Mesenchymal stem cell (in vitro differentiated cells and primary cell): ENCODE measurements at regions not wholly inside any gene's neighbourhood (a gene's known extent, or its start where the extent isn't known, plus 50 kb on each side); places are given as distances from the start of the nearest gene placed in this dataset.

Source experiments
- DNase-seq: peaks from one replicate; pipeline ENCODE4 v3.0.0-alpha.2; 2013
- H2AFZ ChIP-seq: one replicate; pipeline ENCODE4 v1.6.1; 2013; ENCODE audit warnings: low read depth, mild to moderate bottlenecking, control low read depth, inconsistent platforms, low read length, moderate library complexity
- H2AK5ac ChIP-seq: 2 replicates; pipeline ENCODE4 v1.6.1; 2013; ENCODE audit warnings: low read length, moderate library complexity, mild to moderate bottlenecking, inconsistent platforms; ENCODE audit not compliant: severe bottlenecking
- H2BK120ac ChIP-seq: one replicate; pipeline ENCODE4 v1.6.1; 2013; ENCODE audit warnings: low read depth, mild to moderate bottlenecking, inconsistent platforms, low read length, moderate library complexity
- H2BK12ac ChIP-seq, 2 experiments: one replicate each; pipeline ENCODE4 v1.6.1; 2013; ENCODE audit warnings: inconsistent platforms in 2 of 2, low read length in 2 of 2, mild to moderate bottlenecking in 2 of 2, moderate library complexity in 2 of 2, control low read depth in 1 of 2
- H2BK15ac ChIP-seq: one replicate; pipeline ENCODE4 v1.6.1; 2013; ENCODE audit warnings: mild to moderate bottlenecking, low read depth, inconsistent platforms; ENCODE audit not compliant: poor library complexity, severe bottlenecking
- H2BK5ac ChIP-seq: 2 replicates; pipeline ENCODE4 v1.6.1; 2013; ENCODE audit warnings: low read depth, mild to moderate bottlenecking, low read length, control low read depth, inconsistent platforms; ENCODE audit not compliant: poor library complexity, severe bottlenecking
- H3K14ac ChIP-seq, 2 experiments: one replicate each; pipeline ENCODE4 v1.6.1; 2013; ENCODE audit warnings: inconsistent platforms in 2 of 2, low read length in 2 of 2, control low read depth in 1 of 2, mild to moderate bottlenecking in 1 of 2, moderate library complexity in 1 of 2
- H3K18ac ChIP-seq, 2 experiments: one replicate each; pipeline ENCODE4 v1.6.1; 2013; ENCODE audit warnings: inconsistent platforms in 2 of 2, low read length in 2 of 2, control low read depth in 1 of 2, low read depth in 1 of 2, mild to moderate bottlenecking in 1 of 2
- H3K23ac ChIP-seq, 2 experiments: one replicate each; pipeline ENCODE4 v1.6.1; 2013; ENCODE audit warnings: inconsistent platforms in 2 of 2, low read length in 2 of 2, mild to moderate bottlenecking in 2 of 2, moderate library complexity in 2 of 2, control low read depth in 1 of 2
- H3K27ac ChIP-seq: 2 replicates; pipeline ENCODE4 v1.5.1; 2013; ENCODE audit warnings: mild to moderate bottlenecking, moderate library complexity, low read length, control low read depth, inconsistent platforms; ENCODE audit not compliant: poor library complexity, severe bottlenecking
- H3K27me3 ChIP-seq, 2 experiments: 2 replicates each; pipeline versions ENCODE4 v1.6.1 to v1.7.0; 2013; ENCODE audit warnings: low read length in 2 of 2, mild to moderate bottlenecking in 2 of 2, moderate library complexity in 2 of 2, control low read depth in 1 of 2, inconsistent platforms in 1 of 2; ENCODE audit not compliant: control insufficient read depth in 1 of 2, insufficient read depth in 1 of 2
- H3K36me3 ChIP-seq, 2 experiments: 2 replicates each; pipeline versions ENCODE4 v1.6.1 to v1.7.0; 2013; ENCODE audit warnings: low read length in 2 of 2, control low read depth in 1 of 2, inconsistent platforms in 1 of 2, low read depth in 1 of 2, mild to moderate bottlenecking in 1 of 2; ENCODE audit not compliant: insufficient read depth in 2 of 2, control insufficient read depth in 1 of 2
- H3K4ac ChIP-seq, 2 experiments: one replicate each; pipeline ENCODE4 v1.6.1; 2013; ENCODE audit warnings: inconsistent platforms in 2 of 2, low read length in 2 of 2, mild to moderate bottlenecking in 2 of 2, moderate library complexity in 2 of 2, control low read depth in 1 of 2, low read depth in 1 of 2
- H3K4me1 ChIP-seq: 2 replicates; pipeline ENCODE4 v1.6.1; 2013; ENCODE audit warnings: low read depth, low read length, control low read depth; ENCODE audit not compliant: control insufficient read depth, insufficient read depth
- H3K4me2 ChIP-seq: 2 replicates; pipeline ENCODE4 v1.6.1; 2013; ENCODE audit warnings: low read length, mild to moderate bottlenecking, inconsistent platforms; ENCODE audit not compliant: poor library complexity, severe bottlenecking
- H3K4me3 ChIP-seq, 2 experiments: 2 replicates each; pipeline versions ENCODE4 v1.5.1 to v1.7.0; 2013; ENCODE audit warnings: low read length in 2 of 2, mild to moderate bottlenecking in 2 of 2, control low read depth in 1 of 2, low read depth in 1 of 2; ENCODE audit not compliant: insufficient read depth in 1 of 2
- H3K79me1 ChIP-seq: replicated peaks from 2 replicates; pipeline ENCODE4 v1.6.1; 2013; ENCODE audit warnings: mild to moderate bottlenecking, control low read depth, low read length, inconsistent platforms; ENCODE audit not compliant: poor library complexity, severe bottlenecking
- H3K9ac ChIP-seq: 2 replicates; pipeline ENCODE4 v1.7.0; 2013; ENCODE audit warnings: mild to moderate bottlenecking, low read length, moderate library complexity
- H3K9me3 ChIP-seq: 2 replicates; pipeline ENCODE4 v1.7.0; 2013; ENCODE audit warnings: mild to moderate bottlenecking, low read length; ENCODE audit not compliant: control insufficient read depth
- H4K8ac ChIP-seq: one replicate; pipeline ENCODE4 v1.6.1; 2013; ENCODE audit warnings: inconsistent platforms, mild to moderate bottlenecking, low read length, moderate library complexity
- H4K91ac ChIP-seq: one replicate; pipeline ENCODE4 v1.6.1; 2013; ENCODE audit warnings: mild to moderate bottlenecking, low read length, inconsistent platforms
- WGBS: methylation state at CpG from one replicate; pipeline ENCODE4 v1.1.7; 2013; ENCODE audit warnings: mixed read lengths; 5-methylcytosine and 5-hydroxymethylcytosine counted together

- no peaks in the 10 kb centered on the region for H3K36me3 ChIP-seq
- H2BK120ac ChIP-seq: no peak overlapping the region
- H2BK5ac ChIP-seq: no peak overlapping the region
- peaks cover 8% of the 10 kb centered on the region for H3K4me1 ChIP-seq
- no peak overlapping the region for H2AFZ ChIP-seq
- peaks cover 5% of the 10 kb centered on the region for H3K9me3 ChIP-seq
- no peak overlapping the region for H3K14ac ChIP-seq
- H3K79me1 ChIP-seq: no peaks in the 10 kb centered on the region
- WGBS: 100% methylated on average over 1 of the region's 1 CpG
- no peak overlapping the region for H2BK15ac ChIP-seq
- no peak overlapping the region for H3K4ac ChIP-seq
- no peak overlapping the region for H3K23ac ChIP-seq
- no peak overlapping the region for H2AK5ac ChIP-seq
- no peak overlapping the region for H4K8ac ChIP-seq
- no peak overlapping the region for H3K4me3 ChIP-seq
- H3K27me3 ChIP-seq: no peaks in the 10 kb centered on the region
- H3K18ac ChIP-seq: peak overlapping the region in 1 of 2 experiments; percentile 19
- no peak overlapping the region for H3K27ac ChIP-seq
- no peak overlapping the region for H4K91ac ChIP-seq
- no peak for DNase-seq
- H3K4me2 ChIP-seq: no peak overlapping the region
- no peak overlapping the region for H2BK12ac ChIP-seq
- no peak overlapping the region for H3K9ac ChIP-seq
These were observed 101.1 kb downstream of the HS1BP3 start for GRCh38 chr2:20549691-20550348.

DNA sequence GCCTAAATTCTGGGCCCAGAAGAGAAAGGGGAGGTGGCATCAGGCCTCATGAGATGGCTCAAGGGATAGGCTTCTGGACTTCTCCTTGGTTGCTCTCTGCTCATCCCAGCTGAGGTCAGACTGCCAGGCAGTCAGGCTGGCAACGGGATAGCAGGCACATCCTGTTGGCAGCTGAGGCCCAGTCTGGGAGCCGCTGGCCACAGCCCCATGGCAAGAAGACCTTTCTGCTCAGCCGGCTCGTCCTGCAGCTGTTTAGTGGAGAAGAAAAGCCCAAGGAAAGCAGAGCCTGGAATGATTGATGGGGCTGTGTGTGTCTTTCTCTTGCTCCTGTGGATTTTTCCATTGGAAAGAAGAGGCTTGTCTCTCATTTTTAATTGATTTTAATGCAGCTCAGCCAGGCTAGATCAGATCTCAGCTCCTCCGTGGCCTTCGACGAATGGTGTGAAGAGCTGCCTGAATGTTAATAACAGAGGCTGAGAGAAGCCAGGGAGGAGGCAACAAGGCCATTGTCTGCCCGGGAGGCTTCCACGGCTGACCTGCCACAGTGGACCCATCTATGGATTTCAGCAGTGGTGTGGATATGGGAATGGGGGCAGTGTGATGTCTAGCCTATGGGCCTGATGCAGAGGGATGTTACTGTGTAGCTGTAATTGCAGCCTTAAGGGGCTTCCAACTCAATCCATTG is 99.5 kb downstream of the HS1BP3 start:
- no peak overlapping the region for H3K4me2 ChIP-seq
- no peak overlapping the region for H3K27ac ChIP-seq
- no peak overlapping the region for H3K14ac ChIP-seq
- H3K9me3 ChIP-seq: no peaks in the 10 kb centered on the region
- 70% methylated on average over 9 of the region's 9 CpGs for WGBS
- H3K4me3 ChIP-seq: no peak overlapping the region
- H3K27me3 ChIP-seq: no peaks in the 10 kb centered on the region
- no peak overlapping the region for H2AK5ac ChIP-seq
- H2BK12ac ChIP-seq: peak overlapping the region in 1 of 2 experiments; percentile 22
- no peak overlapping the region for H2BK120ac ChIP-seq
- no peak overlapping the region for H2AFZ ChIP-seq
- H4K91ac ChIP-seq: peak overlapping the region; percentile 27
- no peaks in the 10 kb centered on the region for H3K79me1 ChIP-seq
- peak overlapping the region; percentile 12 for H4K8ac ChIP-seq
- no peak overlapping the region for H2BK5ac ChIP-seq
- H3K9ac ChIP-seq: no peak overlapping the region
- H2BK15ac ChIP-seq: no peak overlapping the region
- peaks cover 8% of the 10 kb centered on the region for H3K4me1 ChIP-seq
- H3K23ac ChIP-seq: no peak overlapping the region
- H3K36me3 ChIP-seq: no peaks in the 10 kb centered on the region
- H3K18ac ChIP-seq: peak overlapping the region; percentile 30 to 58
- no peak for DNase-seq
- peak overlapping the region in 1 of 2 experiments; percentile 42 for H3K4ac ChIP-seq

DNA sequence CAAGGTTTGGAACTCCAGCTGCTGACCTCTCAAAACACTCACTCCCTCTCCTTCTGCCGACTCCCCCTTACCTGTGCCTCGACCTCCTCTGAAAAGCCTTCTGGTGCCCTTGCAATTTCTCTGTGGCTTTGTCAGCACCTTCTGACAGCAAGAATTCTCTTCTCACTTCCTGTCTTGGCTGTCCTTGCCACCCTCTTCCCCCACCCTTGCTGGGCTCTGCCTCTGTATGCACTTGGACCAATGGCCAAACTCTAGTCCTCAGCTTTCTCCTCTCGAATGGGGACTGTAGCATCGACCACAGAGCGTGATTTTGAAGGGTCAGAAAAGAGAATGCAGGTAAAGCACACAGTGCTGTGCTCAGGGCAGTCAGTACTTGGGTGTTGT is 99.0 kb downstream of the HS1BP3 start:
- H2BK5ac ChIP-seq: no peak overlapping the region
- no peak overlapping the region for H2BK120ac ChIP-seq
- no peak overlapping the region for H3K9ac ChIP-seq
- H4K8ac ChIP-seq: no peak overlapping the region
- no peak overlapping the region for H2BK15ac ChIP-seq
- H2AK5ac ChIP-seq: no peak overlapping the region
- H4K91ac ChIP-seq: peak overlapping the region; percentile 27
- H2AFZ ChIP-seq: no peak overlapping the region
- no peaks in the 10 kb centered on the region for H3K9me3 ChIP-seq
- H3K4me2 ChIP-seq: no peak overlapping the region
- H3K18ac ChIP-seq: no peak overlapping the region
- H3K4me1 ChIP-seq: peaks cover 8% of the 10 kb centered on the region
- no peaks in the 10 kb centered on the region for H3K36me3 ChIP-seq
- DNase-seq: no peak
- no peaks in the 10 kb centered on the region for H3K27me3 ChIP-seq
- H3K23ac ChIP-seq: no peak overlapping the region
- H2BK12ac ChIP-seq: peak overlapping the region in 1 of 2 experiments; percentile 6
- H3K4ac ChIP-seq: peak overlapping the region in 1 of 2 experiments; percentile 42
- H3K79me1 ChIP-seq: no peaks in the 10 kb centered on the region
- no peak overlapping the region for H3K4me3 ChIP-seq
- H3K14ac ChIP-seq: no peak overlapping the region
- no peak overlapping the region for H3K27ac ChIP-seq
- whole genome bisulfite sequencing: 95% methylated on average over 5 of the region's 5 CpGs

DNA sequence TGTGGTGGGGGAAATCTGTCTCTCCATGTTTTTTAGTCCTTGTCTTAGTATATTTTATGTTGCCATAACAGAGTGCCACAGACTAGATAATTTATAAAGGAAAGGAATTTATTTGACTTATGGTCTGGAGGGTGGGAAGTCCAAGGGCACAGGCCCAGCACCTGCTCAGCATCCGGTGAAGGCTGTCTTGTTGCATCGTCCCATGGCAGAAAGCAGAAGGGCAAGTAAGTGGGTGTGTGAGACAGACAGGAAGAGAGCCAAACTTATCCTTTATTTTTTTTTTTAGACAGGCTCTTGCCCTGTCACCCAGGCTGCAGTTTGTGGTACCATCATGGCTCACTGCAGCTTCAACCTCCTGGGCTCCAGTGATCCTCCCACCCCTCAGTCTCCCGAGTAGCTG is 98.1 kb downstream of the HS1BP3 start:
- Histone ChIP-seq H2BK12ac (no peak overlapping the region), H3K4me3 (no peak overlapping the region), H3K4me2 (no peak overlapping the region), H2BK120ac (no peak overlapping the region), H4K91ac (no peak overlapping the region), H2BK5ac (no peak overlapping the region), H3K23ac (no peak overlapping the region), H2BK15ac (no peak overlapping the region), H3K27ac (no peak overlapping the region), H3K79me1 (no peaks in the 10 kb centered on the region), H3K14ac (no peak overlapping the region), H2AK5ac (no peak overlapping the region), H3K36me3 (no peaks in the 10 kb centered on the region), H3K18ac (no peak overlapping the region), H3K4me1 (peaks cover 12% of the 10 kb centered on the region), H3K27me3 (no peaks in the 10 kb centered on the region), H3K9ac (no peak overlapping the region), H3K9me3 (no peaks in the 10 kb centered on the region), H2AFZ (no peak overlapping the region), H3K4ac (no peak overlapping the region), H4K8ac (no peak overlapping the region)
- DNase-seq: no peak
- WGBS: 92% methylated on average over 3 of the region's 3 CpGs
